Fibroblast of peridontal ligament (primary cell): ENCODE measurements at regions not wholly inside any gene's neighbourhood (a gene's known extent, or its start where the extent isn't known, plus 50 kb on each side); places are given as distances from the start of the nearest gene placed in this dataset.
A peak's percentile ranks its signal among the peaks of the same experiment; 100 is the strongest.

Experiments
- DNase-seq: peaks from one replicate; pipeline ENCODE4 v3.0.0-alpha.2; 2010; ENCODE audit errors: extremely low read depth

- no peak for DNase-seq
Observed at GRCh38 chr1:82589588-82589987, 788.9 kb downstream of the ADGRL2 start.

GRCh38 chr1:82587371-82587770 is 786.6 kb downstream of the ADGRL2 start:
- no peak for DNase-seq

- no peak for DNase-seq
Observed at GRCh38 chr1:82586473-82586872, 785.7 kb downstream of the ADGRL2 start.

GRCh38 chr1:82582347-82582746 is 781.6 kb downstream of the ADGRL2 start:
- no peak for DNase-seq

- DNase-seq: no peak
Observed at GRCh38 chr1:82578086-82578726, 777.5 kb downstream of the ADGRL2 start.

GRCh38 chr1:82567348-82567747 is 766.6 kb downstream of the ADGRL2 start:
- no peak for DNase-seq

GRCh38 chr1:82565546-82565945 is 764.8 kb downstream of the ADGRL2 start:
- peak; percentile 75 for DNase-seq

- peak; percentile 72 for DNase-seq
Observed at GRCh38 chr1:82565146-82565545, 764.4 kb downstream of the ADGRL2 start.

- no peak for DNase-seq
Observed at GRCh38 chr1:82564333-82564732, 763.6 kb downstream of the ADGRL2 start.

- DNase-seq: no peak
Observed at GRCh38 chr1:82562448-82562847, 761.7 kb downstream of the ADGRL2 start.

GRCh38 chr1:82560566-82560965 is 759.8 kb downstream of the ADGRL2 start:
- DNase-seq: no peak

- DNase-seq: no peak
Observed at GRCh38 chr1:82555501-82555900, 754.8 kb downstream of the ADGRL2 start.

- no peak for DNase-seq
Observed at GRCh38 chr1:82549841-82550240, 749.1 kb downstream of the ADGRL2 start.

GRCh38 chr1:82542766-82543165 is 742.0 kb downstream of the ADGRL2 start:
- DNase-seq: peak; percentile 39

GRCh38 chr1:82542141-82542540 is 741.4 kb downstream of the ADGRL2 start:
- DNase-seq: no peak

GRCh38 chr1:82540006-82540405 is 739.3 kb downstream of the ADGRL2 start:
- DNase-seq: peak; percentile 75

GRCh38 chr1:82538876-82539275 is 738.1 kb downstream of the ADGRL2 start:
- DNase-seq: peak; percentile 57

GRCh38 chr1:82534996-82535395 is 734.3 kb downstream of the ADGRL2 start:
- DNase-seq: no peak

GRCh38 chr1:82525378-82525777 is 724.6 kb downstream of the ADGRL2 start:
- no peak for DNase-seq

- DNase-seq: no peak
Observed at GRCh38 chr1:82520611-82521010, 719.9 kb downstream of the ADGRL2 start.

- peak; percentile 12 for DNase-seq
Observed at GRCh38 chr1:82517586-82517985, 716.9 kb downstream of the ADGRL2 start.

- peak; percentile 50 for DNase-seq
Observed at GRCh38 chr1:82515650-82516049, 714.9 kb downstream of the ADGRL2 start.

- no peak for DNase-seq
Observed at GRCh38 chr1:82511441-82511840, 710.7 kb downstream of the ADGRL2 start.

GRCh38 chr1:82510431-82510830 is 709.7 kb downstream of the ADGRL2 start:
- no peak for DNase-seq
